Activated naive CD8-positive, alpha-beta T cell treated with anti-CD3 and anti-CD28 coated beads, Interleukin-2, amount 50 U/mL, for 24 hours (primary cell): ENCODE measurements at regions not wholly inside any gene's neighbourhood (a gene's known extent, or its start where the extent isn't known, plus 50 kb on each side); places are given as distances from the start of the nearest gene placed in this dataset.

Source experiments
- ATAC-seq: fragments of 150-1000 bp; cut with Tn5 transposase; one replicate; pipeline ENCODE4 v1.10.0; 2021
- DNase-seq: peaks from one replicate; pipeline ENCODE4 v3.0.0; 2021
- H3K27ac Mint-ChIP-seq: one replicate; pipeline ENCODE4 v1.8.0; 2021; ENCODE audit warnings: mild to moderate bottlenecking, mixed read lengths
- H3K27me3 Mint-ChIP-seq: one replicate; pipeline ENCODE4 v1.8.0; 2021; ENCODE audit warnings: mixed read lengths
- H3K36me3 Mint-ChIP-seq: one replicate; pipeline ENCODE4 v1.8.0; 2021; ENCODE audit warnings: low read depth, mixed read lengths
- H3K4me1 Mint-ChIP-seq: one replicate; pipeline ENCODE4 v1.8.0; 2021; ENCODE audit warnings: mixed read lengths
- H3K4me3 Mint-ChIP-seq: one replicate; pipeline ENCODE4 v1.8.0; 2021; ENCODE audit warnings: mild to moderate bottlenecking, moderate library complexity, mixed read lengths
- H3K9me3 Mint-ChIP-seq: one replicate; pipeline ENCODE4 v1.8.0; 2021; ENCODE audit warnings: mixed read lengths

DNA sequence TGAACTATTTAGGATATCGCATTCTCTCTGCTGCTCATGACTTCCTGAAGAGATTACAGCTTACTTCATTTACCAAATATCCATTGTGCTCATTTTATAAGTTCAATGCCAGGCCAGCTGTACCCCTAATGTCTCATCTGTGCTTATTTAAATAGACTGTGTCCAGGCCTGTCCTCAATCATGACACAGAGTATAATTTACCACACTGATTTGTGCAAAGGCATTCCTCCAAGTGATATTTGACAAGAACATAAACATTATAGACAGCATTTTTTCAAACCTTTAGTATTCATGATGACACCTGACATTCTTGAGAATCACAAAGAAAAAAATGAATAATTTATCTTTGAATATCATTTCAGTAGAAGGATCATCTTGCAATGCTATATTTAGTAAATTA, 260.1 kb upstream of the SEMA3D start:
- H3K4me1 Mint-ChIP-seq, result no peaks in the 10 kb centered on the region

DNA sequence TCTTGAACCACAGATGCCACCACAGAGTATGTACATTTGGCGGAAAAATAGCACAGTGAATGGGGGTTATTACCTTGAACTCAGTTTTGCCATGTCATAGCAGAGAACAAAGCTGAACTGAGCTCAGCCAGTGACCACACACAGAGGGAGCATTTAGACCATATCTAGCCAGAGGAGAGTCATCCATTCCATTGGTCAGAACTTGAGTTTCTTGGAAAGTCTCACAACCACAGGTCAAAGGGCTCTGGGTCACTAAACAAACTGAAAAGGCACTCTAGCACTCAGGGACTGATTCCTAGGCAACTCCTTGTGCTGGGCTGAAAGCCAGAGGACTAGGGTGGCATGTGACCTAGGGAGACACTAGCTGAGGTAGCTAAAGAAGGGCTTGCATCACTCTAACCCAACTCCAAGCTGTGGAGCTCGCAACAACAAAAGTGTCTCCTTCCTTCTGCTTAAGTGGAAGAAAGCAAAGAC, 239.7 kb upstream of the SEMA3D start:
- H3K4me3 Mint-ChIP-seq, result no peak overlapping the region
- no peaks in the 10 kb centered on the region for H3K36me3 Mint-ChIP-seq
- DNase-seq (no peak), ATAC-seq (no peak)
- no peak overlapping the region for H3K27ac Mint-ChIP-seq
- H3K4me1 Mint-ChIP-seq, result no peaks in the 10 kb centered on the region
- H3K27me3 Mint-ChIP-seq, result no peaks in the 10 kb centered on the region
- H3K9me3 Mint-ChIP-seq, result no peaks in the 10 kb centered on the region

More for the DNA sequence above, 260.1 kb upstream of the SEMA3D start:
- ATAC-seq (no peak), DNase-seq (no peak)
- no peak overlapping the region for H3K4me3 Mint-ChIP-seq
- no peaks in the 10 kb centered on the region for H3K27me3 Mint-ChIP-seq
- no peak overlapping the region for H3K27ac Mint-ChIP-seq
- no peaks in the 10 kb centered on the region for H3K36me3 Mint-ChIP-seq
- no peaks in the 10 kb centered on the region for H3K9me3 Mint-ChIP-seq

DNA sequence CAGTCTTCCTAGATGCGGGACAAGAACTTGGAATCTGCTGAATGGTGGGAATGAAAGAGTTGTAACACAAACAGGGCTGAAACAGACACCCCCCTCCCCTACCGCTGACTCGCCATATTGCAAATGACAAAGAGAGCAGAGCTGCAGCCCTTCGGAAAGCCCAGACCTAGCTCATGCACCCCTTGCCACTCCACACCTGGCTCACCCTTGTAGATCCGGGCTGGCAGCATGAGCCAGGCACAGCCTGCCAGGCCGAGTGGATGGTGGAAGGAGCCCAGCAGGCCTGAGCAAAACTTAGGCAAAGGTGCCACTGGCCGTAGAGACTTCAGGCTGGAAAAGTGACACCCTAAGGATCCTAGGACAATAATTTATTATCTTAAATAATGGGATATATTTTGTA, 237.4 kb upstream of the SEMA3D start:
- DNase-seq (no peak), ATAC-seq (no peak)
- no peak overlapping the region for H3K27ac Mint-ChIP-seq
- H3K36me3 Mint-ChIP-seq, result no peaks in the 10 kb centered on the region
- no peak overlapping the region for H3K4me3 Mint-ChIP-seq
- H3K9me3 Mint-ChIP-seq, result no peaks in the 10 kb centered on the region
- no peaks in the 10 kb centered on the region for H3K4me1 Mint-ChIP-seq
- no peaks in the 10 kb centered on the region for H3K27me3 Mint-ChIP-seq

DNA sequence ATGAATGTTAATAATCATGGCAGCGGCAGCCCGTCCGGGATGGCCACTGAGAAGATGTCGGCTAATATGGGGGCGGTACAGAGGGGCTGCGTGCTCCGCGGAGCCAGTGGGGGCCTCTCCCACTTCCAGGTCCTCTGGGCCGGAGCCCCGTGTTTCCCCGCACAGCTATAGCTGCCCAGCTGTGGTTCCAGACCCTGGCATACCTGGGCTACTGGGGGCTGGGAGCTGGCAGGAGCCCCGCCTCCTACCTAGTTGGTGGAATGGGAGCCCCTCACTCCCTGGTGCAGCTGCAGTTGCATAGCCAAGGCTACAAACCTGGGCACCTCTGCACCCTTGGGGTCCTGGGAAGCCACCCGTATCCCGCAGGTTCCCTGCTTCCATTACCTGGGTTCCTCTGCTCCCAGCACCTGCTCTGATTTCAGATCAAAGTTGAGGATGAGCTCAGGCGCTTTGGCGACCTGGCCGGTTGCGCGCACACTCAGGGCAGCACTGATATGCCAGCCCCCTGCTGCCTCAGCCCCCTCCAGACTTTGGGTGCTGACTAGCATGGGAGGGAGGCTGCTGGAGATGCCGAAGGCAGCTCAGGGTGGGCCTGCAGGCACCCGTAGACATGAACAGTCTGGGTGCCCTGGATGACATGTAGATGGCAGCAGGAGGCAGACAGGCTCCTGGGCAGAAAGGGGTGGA, 236.5 kb upstream of the SEMA3D start:
- Mint-ChIP-seq H3K4me3 (no peak overlapping the region), H3K27ac (no peak overlapping the region), H3K4me1 (no peaks in the 10 kb centered on the region), H3K27me3 (no peaks in the 10 kb centered on the region), H3K36me3 (no peaks in the 10 kb centered on the region), H3K9me3 (no peaks in the 10 kb centered on the region)
- no peak for ATAC-seq
- DNase-seq, result no peak

DNA sequence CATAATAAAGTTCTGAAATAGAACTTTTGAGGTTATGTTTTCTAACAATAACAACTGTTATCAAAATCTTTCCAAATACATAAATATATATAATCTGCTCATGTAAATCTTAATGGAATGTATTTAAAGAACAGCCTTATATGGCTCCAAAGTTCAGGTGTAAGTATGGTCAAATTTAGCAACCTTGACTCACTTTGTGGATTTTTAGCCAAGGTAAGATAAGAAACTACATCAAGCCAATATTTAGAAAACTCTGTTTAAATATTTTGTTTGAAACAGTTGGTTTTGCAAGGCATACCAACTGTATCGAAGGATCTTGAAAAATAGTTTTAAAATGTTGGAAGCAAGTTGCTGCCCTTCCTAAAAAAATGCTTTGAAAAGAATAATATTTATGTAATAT, 228.9 kb upstream of the SEMA3D start:
- no peak for DNase-seq
- Mint-ChIP-seq H3K27ac (no peak overlapping the region), H3K4me3 (no peak overlapping the region), H3K27me3 (no peaks in the 10 kb centered on the region), H3K9me3 (no peaks in the 10 kb centered on the region), H3K36me3 (no peaks in the 10 kb centered on the region), H3K4me1 (no peaks in the 10 kb centered on the region)
- no peak for ATAC-seq

DNA sequence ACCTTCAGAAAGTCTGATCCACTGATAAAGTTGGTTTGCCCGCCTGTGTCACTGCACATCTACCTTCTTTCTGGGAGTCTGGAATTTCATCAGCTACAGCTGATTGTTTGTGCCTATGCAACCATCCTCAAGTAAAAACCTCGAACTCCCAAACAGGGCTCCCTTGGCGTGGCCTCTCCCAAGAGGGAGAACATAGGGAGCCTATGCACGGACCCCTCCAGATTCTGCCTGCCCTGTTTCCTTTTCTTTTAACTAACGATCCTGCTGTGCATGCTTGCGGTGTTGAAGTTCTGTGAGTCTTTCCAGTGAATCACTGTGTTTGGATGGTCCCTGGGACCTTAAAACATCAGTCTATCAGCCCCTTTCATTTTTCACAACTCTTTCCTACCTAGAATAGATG, 226.9 kb upstream of the SEMA3D start:
- DNase-seq (no peak), ATAC-seq (no peak)
- no peaks in the 10 kb centered on the region for H3K9me3 Mint-ChIP-seq
- H3K4me1 Mint-ChIP-seq, result no peaks in the 10 kb centered on the region
- H3K4me3 Mint-ChIP-seq, result no peak overlapping the region
- H3K27me3 Mint-ChIP-seq, result no peaks in the 10 kb centered on the region
- H3K36me3 Mint-ChIP-seq, result no peaks in the 10 kb centered on the region
- H3K27ac Mint-ChIP-seq, result no peak overlapping the region

DNA sequence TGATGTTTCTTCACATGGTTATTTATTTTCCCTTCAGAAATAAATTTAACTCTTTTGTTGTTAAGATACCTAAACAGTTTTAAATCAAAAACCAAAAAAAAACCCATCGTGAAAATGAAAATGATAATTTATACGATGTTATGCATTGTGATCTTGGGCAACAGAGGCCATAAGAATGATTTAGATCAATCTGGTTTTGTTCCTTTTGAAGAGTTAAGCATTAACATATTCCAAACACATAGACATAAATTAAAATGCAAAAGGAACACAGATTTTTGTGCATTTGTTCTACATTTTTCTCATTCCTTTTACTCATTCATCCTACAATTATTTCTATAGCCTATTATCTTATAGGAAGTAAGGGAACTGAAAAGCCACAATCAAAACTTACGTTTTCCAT, 226.1 kb upstream of the SEMA3D start:
- no peak for DNase-seq
- no peaks in the 10 kb centered on the region for H3K9me3 Mint-ChIP-seq
- ATAC-seq, result no peak

DNA sequence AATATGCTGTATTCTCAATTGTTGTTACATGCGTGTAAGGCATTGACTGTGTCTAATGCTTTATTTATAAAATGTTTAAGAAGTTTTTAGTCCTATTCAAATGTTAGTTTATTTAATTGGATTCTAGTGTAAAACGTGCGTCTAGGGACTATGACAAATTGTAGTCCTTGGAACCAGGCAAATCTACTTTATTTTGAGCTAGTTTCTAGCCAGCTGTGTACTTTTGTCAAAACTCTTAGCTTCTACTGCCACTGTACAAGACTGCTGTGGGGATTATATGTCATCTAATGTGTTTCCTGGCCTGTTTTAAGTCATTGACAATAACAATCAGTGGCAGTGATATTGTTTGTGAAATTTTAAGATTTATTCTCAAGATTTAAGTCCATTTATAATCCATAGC, 220.5 kb upstream of the SEMA3D start:
- Mint-ChIP-seq H3K4me3 (no peak overlapping the region), H3K4me1 (no peaks in the 10 kb centered on the region), H3K27me3 (no peaks in the 10 kb centered on the region), H3K9me3 (peaks cover 4% of the 10 kb centered on the region), H3K36me3 (no peaks in the 10 kb centered on the region), H3K27ac (no peak overlapping the region)
- ATAC-seq (no peak), DNase-seq (no peak)

More for the DNA sequence above, 226.1 kb upstream of the SEMA3D start:
- Mint-ChIP-seq H3K27me3 (no peaks in the 10 kb centered on the region), H3K4me3 (no peak overlapping the region), H3K4me1 (no peaks in the 10 kb centered on the region), H3K27ac (no peak overlapping the region), H3K36me3 (no peaks in the 10 kb centered on the region)

DNA sequence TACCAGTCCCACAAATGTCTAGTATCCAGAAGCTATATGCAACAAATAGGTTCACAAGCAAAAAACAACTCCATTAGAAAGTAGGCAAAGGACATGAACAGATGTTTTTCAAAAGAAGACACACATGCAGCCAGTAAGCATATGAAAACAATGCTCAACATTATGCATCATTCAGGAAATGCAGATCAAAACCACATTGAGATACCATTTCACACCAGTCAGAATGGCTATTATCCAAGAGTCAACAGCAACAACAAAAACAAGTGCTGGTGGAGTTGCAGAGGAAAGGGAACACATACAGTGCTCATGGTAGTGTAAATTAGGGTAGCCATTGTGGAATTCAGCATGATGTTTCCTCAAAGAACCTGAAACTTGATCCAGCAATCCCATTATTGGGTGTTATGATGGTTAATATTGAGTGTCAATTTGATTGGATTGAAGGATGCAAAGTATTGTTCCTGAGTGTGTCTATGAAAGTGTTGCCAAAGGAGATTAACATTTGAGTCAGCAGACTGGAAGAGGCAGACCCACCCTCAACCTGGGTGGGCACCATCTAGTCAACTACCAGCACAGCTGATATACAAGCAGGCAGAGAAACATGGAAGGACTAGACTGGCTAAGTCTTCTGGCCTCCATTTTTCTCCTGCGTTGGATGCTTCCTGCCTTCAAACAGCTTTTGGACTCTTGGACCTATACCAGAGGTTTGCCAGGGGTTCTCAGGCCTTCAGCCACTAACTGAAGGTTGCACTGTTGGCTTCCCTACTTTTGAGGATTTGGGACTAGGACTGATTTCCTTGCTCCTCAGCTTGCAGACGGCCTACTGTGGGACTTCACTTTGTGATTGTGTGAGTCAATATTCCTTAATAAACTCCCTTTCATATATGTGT, 218.4 kb upstream of the SEMA3D start:
- Mint-ChIP-seq H3K27ac (no peak overlapping the region), H3K27me3 (no peaks in the 10 kb centered on the region), H3K4me3 (no peak overlapping the region), H3K36me3 (no peaks in the 10 kb centered on the region), H3K4me1 (no peaks in the 10 kb centered on the region), H3K9me3 (peaks cover 4% of the 10 kb centered on the region)
- ATAC-seq, result no peak
- DNase-seq, result no peak

DNA sequence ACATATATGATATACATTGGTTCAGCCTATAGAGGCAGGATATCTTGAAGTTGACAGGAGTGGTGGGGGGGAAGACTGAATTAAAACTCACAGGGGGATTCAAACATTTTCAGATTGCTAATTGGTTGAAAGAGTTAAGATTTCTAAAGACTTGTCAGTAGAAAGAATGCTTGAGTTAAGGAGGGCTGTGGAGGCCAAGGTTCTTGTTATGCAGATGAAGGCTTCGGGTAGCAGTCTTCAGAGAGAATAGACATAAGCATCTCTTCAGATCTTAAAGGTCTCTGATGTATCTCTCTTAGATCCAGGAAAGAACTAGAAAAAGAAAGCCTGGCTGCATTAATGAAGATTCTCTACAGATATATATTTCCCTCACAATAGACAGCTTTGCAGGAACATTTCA, 209.8 kb upstream of the SEMA3D start:
- Mint-ChIP-seq H3K4me3 (no peak overlapping the region), H3K9me3 (peaks cover 7% of the 10 kb centered on the region), H3K27me3 (no peaks in the 10 kb centered on the region), H3K36me3 (no peaks in the 10 kb centered on the region), H3K4me1 (no peaks in the 10 kb centered on the region), H3K27ac (no peak overlapping the region)
- ATAC-seq (no peak), DNase-seq (no peak)

DNA sequence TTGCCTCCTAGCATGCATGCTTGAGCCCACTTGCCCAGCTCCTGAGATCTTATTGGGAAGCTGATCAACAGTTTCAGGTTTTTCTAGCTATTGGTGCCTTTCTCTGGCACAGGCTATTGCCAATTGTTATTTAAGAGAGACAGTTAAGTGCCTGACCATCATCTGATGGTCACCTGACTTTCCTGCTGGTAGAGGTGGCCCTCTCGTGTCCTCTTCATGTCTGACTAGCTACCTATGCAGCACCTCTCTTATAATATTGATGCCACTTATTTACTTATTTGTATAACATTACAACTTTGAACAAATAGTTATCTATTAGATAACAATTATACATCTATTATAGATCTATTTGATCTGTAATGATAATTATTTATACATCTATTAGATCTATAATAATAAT, 205.9 kb upstream of the SEMA3D start:
- DNase-seq (no peak), ATAC-seq (no peak)
- Mint-ChIP-seq H3K27me3 (no peaks in the 10 kb centered on the region), H3K4me3 (no peak overlapping the region), H3K27ac (no peak overlapping the region), H3K36me3 (no peaks in the 10 kb centered on the region), H3K9me3 (peaks cover 7% of the 10 kb centered on the region), H3K4me1 (no peaks in the 10 kb centered on the region)

DNA sequence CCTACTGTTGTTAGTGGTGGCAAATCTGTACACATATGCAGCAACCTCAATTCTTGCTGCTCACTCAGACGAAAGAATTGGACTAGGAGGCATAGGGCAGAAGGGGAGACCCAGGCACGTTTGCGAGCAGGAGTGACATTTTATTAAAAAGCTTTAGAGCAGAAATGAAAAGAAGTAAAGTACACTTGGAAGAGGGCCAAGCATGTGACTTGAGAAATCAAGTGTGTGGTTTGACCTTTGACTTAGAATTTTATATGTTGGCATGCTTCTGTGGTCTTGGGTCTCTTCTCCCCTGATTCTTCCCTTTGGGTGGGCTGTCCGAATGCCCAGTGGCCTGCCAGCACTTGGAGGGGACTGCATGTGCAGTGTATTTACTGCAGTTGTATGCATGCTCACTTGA, 205.5 kb upstream of the SEMA3D start:
- Mint-ChIP-seq H3K27me3 (no peaks in the 10 kb centered on the region), H3K4me3 (no peak overlapping the region), H3K36me3 (no peaks in the 10 kb centered on the region), H3K27ac (no peak overlapping the region), H3K4me1 (no peaks in the 10 kb centered on the region), H3K9me3 (peaks cover 7% of the 10 kb centered on the region)
- no peak for ATAC-seq
- DNase-seq, result no peak

DNA sequence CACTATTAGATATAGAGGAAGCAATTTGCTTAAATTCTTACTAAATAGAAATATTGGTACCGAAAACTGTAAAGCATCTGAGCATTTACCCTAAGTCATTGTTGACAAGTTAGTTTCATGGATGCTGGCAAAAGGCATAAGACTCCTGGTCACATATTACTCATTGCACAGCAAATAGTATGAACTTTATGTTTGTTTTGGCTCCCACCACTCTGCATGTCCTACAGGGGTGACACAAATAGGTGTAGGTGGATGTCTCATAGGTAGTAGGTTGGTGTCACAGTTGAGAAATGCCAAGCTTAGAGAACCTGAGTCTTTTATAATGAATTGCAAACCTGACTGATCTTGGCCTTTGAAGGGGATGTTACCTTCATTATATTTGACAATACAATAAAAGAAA, 199.6 kb upstream of the SEMA3D start:
- no peaks in the 10 kb centered on the region for H3K27me3 Mint-ChIP-seq
- DNase-seq, result no peak
- H3K4me1 Mint-ChIP-seq, result no peaks in the 10 kb centered on the region
- ATAC-seq, result no peak
- H3K4me3 Mint-ChIP-seq, result no peak overlapping the region
- peaks cover 4% of the 10 kb centered on the region for H3K9me3 Mint-ChIP-seq
- H3K36me3 Mint-ChIP-seq, result no peaks in the 10 kb centered on the region
- H3K27ac Mint-ChIP-seq, result no peak overlapping the region

DNA sequence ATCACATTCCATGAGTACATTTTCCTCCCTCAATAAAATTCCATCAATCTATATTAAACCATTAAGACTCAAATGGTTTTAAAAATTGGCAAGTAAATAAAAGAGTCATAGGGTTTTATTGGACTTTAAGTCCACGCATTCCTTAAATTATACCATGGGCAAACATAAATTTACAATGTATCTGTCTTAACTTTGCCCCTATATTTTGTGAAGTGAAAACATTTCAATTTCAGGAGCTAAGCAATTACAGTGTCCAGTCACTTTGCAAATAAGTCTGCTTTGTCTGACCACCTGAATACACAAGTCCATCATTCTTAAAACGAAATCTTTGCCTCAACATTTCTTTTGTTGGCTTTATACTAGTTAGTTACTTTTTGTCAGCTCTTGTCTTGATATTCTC, 197.5 kb upstream of the SEMA3D start:
- Mint-ChIP-seq H3K27ac (no peak overlapping the region), H3K27me3 (no peaks in the 10 kb centered on the region), H3K36me3 (no peaks in the 10 kb centered on the region), H3K4me3 (no peak overlapping the region), H3K4me1 (no peaks in the 10 kb centered on the region), H3K9me3 (peaks cover 8% of the 10 kb centered on the region)
- no peak for DNase-seq
- ATAC-seq, result no peak

DNA sequence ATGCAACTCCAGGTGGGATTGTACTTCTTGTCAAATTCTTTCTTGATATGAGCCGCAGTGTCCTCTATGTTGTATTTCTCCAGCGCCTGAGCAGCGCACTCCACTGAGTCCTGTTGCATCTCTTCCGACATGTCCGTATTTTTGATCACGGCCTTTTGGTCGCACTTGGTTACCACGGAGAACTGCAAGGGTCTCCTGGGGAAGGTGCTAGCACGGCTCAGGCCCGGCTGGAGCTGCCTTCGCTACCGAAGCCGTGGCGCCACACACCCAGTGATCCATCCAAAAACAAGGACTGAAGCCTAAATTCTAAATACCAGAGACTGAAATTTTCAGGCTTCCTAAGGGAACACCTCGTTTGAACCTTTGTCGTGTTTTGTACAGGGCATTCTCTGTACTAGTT, 194.4 kb upstream of the SEMA3D start:
- DNase-seq, result no peak
- peaks cover 8% of the 10 kb centered on the region for H3K9me3 Mint-ChIP-seq
- H3K27ac Mint-ChIP-seq, result no peak overlapping the region
- H3K4me1 Mint-ChIP-seq, result no peaks in the 10 kb centered on the region
- H3K36me3 Mint-ChIP-seq, result no peaks in the 10 kb centered on the region
- ATAC-seq, result no peak
- no peaks in the 10 kb centered on the region for H3K27me3 Mint-ChIP-seq
- H3K4me3 Mint-ChIP-seq, result no peak overlapping the region
